ENCODE measurements at regions not wholly inside any gene's neighbourhood (a gene's known extent, or its start where the extent isn't known, plus 50 kb on each side); places are given as distances from the start of the nearest gene placed in this dataset.
"Not testable (repeated sequence)": the region's sequence is repeated elsewhere in the genome, so short reads cannot be mapped to it uniquely, and the experiment has no call there.

DNA sequence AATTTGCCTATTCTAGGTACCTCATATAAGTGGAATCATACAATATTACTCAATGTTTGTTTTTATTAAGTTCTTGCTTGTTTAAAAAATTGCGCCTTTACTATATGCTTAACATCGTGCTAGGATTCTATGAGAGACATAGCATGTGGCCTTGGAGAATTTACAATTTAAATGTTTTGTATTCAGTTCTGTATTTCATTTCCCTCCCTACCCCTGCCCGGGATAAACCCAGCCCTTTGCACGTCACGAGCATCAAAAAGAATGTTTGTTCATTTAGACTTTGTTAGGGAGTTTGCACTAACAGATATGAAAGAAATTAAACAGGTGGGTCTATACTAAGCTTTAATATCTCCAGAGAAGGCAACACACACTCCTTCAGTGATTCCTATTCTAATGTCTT, 75.7 kb downstream of the C18orf54 start:
- DNase-seq, result no peak

DNA sequence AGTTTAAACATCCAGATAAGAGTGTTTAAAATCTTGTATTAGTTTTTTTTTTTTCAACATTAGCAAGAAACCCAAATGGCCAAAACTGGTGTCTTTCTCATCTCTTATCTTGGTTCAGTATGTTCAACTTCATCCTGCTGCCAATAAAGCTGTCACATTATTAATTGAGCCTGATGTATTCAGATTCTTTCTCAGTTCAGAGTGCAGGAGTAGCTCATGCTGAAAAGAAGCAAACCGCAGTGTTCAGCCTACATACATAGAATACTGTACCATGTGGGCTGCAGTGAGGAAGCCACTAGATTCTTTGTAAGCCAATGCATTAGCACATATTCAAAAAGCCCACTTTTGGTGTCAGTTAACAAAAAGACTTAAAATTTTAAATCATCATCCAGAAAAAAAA, 76.2 kb downstream of the C18orf54 start:
- DNase-seq, result no peak

DNA sequence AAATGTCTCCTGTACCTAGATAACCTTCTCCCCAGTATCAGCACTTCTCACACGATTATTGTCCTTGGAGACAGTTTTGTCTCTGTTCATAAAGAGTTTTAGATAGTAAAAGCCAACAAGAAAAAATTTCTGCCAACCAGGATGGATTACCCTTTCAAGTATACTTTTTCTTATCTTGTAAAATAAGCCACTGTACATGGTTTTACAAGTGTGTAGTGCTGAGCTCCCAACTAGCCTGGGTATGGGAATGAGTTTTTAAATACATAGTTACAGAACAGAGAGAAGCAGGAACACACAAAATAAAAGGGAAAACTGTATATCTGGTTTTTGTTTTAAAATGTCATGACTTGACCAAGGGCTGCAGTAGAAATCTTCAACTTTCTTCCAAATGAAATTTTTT, 76.7 kb downstream of the C18orf54 start:
- no peak for DNase-seq

DNA sequence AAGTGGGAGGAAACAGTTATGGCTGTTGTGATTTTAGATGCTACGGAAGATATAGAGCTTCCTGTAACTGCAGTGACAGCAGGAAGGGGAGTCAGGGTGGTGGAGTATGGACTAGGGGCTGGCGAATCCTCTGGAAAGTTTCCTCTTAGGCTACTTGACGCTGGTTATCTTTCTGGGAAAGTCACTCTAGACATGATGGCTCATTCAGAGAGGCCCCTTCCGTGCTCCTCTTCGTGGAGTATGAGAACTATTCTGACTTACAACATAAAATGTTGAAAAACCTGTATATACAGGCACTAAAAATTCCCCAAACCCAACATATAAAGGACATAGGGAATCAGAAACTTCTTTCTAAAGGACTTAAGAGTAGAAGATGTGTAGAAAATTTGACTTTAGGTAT, 78.8 kb downstream of the C18orf54 start:
- DNase-seq, result no peak

DNA sequence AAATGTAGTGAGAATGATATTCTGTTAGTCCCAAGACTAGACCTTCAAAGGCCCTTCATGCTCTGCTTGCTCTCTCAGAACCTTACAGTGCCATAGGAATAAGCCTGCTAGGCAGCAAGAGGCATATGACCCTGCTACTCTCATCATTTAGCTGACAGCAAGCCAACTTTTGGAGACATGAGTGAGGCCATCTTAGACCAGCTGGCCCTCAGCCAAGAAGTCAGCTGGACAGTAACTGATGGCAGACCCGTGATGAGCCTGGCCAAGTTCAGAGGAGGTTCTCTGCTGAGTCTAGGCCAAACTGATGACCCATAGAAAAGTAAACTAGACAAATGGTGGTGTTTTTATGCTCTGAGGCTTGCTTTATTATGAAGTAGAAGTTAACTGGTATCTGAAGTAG, 82.6 kb downstream of the C18orf54 start:
- no peak for DNase-seq

DNA sequence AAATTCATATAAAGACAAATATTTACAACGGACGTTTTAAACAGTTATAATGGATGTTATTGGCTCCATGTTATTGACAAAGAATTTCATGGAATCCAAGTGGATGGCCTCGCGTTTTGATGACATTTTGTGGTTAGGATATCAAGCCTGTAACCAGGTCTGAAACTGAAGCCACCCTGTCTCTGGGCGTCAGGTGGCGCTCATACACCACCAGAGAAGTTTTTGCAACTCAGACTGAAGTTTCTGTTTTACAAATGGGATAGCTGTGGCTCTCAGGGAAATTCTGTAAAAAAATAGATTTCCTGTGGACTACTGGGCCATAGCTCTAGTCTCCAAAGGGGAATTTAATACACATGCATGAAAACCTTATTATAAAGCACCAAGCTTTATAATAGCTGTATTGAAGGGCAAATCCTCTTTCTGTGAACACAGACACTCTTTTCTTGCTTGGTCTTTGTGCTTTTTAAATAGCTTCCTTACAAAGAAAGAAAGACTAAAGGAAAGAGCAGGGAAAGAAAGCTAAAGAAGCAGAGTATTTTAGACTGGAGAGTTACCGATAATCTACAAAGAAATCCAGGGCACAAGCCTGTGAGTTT, 86.7 kb downstream of the C18orf54 start:
- DNase-seq, result peak; percentile 38

DNA sequence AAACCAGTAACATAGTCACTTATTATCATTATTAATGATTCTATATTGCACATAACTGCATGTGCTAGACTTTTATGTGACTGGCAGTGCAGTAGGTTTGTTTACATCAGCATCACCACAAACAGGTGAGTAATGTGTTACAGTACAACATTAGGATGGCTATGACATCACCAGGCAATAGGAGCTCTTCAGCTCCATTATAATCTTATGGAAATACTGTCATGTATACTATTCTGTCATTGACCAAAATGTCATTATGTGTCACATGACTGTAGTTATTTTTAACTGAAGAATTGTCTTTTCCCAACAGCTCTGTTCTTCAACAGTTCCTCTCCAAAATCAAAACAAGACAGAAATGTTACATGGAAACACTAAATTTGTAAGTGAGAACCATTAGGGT, 96.3 kb downstream of the C18orf54 start:
- DNase-seq, result no peak

DNA sequence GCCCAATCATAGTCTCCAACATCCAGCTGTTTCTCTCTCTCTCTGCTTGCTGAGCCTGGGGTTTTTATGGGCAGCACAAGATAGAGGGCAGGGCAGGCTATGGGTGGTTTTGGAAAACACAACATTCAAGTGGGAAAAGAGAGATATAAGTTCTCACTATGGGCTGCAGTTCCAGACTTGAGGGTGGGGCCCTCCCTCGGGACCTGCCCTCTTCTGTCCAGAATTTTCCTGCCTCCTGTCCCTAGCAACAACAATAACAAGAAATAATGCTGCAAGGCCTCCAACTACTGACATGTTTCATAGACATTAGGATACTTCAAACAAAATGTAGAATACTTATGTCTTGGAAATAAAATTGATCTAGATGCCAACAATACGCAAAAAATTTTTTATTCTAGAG, 107.8 kb downstream of the C18orf54 start:
- DNase-seq, result no peak

DNA sequence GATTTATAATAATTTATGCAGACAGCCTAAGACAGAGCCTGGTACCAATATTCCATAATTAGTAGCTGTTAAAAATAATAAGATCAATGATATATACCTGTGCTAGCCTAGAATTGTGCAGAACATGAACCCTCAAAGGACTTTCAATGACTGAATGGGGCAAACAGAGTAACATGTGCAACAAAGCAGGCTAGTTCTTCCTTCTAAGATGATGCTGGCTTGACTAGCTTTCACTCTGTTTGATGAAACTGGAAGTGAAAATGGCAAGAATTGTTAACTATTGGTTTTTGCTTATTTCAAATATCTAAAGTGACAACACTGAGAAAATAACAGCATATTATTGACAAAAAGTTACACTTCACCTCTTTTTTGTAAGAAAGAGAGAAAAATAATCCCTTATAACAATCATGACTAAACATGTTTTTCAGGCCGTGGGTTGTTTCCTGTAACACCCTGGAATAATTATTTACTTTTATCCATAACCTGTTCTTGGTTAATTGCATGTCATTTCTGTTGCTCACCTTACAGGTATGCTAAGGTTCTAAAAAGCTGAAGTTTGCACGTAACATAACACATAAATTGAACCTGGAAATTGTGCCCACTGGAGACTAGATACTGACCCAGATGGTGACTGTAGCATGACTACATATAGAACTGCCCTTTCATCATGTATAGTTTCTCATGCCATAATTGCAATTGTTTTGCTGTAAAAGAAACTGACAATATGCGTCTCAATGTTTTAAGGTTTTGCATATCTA, 108.7 kb downstream of the C18orf54 start:
- DNase-seq, result no peak

DNA sequence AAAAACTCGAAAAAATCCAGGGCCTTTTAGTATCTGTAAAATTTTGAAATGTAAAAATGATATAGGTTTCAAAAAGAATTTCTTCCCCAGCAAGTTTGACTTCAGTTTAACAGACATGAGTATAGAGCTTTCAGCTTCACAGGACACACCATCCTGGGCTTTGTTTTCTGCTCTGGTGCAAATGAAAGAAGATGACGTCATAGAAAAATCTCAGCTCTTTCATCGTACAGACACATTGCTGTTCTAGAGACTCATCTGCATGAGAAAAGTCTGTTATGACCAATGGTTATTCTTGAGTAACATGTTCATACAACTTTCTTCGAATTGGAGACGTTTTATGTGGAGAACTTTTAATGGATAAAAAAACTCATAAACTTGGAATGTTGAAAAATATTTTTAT, 111.7 kb upstream of the DYNAP start:
- no peak for DNase-seq

DNA sequence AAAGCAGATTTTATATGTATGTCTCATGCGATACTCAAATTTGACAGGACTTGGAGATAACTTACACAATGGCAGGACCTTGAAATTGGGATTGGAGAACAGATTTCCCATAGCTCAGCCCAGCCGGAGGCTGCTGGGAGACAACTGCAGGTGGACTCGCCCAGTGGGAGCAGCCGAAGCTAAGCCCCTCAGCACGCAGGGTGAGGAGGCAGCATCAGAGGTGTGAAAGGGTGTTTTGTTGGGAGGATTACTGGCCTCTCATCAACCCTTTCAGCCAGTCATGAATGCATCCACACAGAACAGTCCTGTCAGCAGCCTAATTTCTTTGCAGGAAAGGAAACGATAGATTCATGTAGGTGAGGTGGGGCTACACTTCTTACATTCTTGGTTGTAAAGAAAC, 110.4 kb upstream of the DYNAP start:
- DNase-seq, result no peak

DNA sequence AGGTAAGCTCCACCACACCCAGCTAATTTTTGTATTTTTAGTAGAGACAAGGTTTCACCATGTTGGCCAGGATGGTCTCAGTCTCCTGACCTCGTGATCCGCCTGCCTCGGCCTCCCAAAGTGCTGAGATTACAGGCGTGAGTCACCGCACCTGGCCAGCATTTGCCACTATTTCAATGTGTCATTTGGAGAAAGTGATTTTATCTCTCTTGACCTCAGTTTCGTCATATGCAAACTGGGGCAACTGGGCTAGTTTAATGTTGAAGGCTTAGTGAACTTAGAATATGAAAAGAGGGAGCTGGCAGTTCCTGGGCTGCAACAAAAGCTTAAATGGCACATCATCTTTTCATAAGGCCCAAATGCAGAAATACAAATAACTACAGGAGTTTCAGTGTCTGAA, 88.6 kb upstream of the DYNAP start:
- DNase-seq, result not testable (repeated sequence)

DNA sequence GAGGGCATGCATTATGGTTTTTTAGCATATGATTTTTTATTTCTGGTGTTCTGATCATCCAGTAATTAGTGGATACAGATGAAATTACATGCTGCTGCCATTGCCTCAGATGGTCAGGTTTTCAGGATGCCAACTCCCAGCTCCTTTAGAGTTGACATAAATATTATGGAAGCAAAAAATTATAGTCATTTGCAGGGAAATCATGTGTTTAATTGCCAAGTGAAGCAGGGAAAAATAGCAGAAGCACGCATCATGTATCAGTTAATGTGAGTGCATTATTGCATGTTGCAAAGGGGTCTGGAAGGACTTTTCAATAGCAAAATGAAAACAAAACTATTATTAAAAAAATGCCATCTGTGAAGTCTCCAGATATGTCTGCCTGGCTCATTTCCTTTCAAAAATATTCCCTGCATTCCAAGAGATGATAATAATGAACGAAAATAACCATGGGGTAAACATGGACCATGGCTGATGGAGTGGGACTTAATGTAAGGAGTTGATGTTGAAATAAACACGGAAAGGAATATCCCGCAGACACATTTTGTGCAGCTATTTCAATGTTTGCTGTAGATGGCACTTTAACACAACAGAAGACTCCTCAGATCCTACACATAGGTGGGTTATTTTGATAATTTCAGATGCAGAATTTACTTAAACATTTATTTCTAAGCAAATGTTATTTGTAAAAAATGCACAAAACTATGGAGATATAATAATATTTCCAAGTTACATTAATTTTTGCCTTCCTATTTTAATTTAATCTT, 87.7 kb upstream of the DYNAP start:
- DNase-seq, result no peak

DNA sequence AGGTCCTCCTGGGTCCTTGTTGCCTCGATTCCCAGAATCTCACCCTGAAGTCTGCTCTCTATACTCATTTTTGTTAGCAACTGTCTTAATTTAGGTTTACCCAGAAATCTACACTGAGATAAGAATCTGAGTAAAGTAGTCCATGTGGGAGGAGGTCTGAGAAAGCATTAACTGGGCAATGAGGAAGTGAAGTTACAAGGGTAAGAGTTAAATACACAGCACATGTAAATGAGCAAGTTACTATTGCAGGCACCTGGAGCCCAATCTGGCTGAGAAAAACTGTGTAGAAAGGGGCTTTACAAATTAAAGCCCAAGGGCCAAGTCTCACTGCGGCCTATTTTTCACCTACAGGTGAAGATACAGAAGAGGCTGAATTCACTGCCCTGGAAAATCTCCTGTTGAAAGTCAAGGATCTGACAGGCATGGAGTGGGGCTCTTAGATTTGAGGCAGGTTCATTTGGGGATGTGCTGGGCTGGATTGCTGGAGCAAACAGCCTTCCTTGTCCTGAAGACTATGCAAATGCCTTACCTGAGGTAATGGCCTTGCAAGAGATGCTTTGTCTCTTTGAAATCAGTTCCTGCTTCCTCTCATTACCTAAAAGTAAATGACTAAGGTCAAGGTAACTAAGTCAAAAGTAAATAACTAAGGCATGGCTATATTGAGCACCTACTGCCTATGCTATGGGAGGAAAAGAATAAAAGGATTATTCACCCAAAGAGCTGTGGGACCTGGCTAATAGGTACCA, 84.4 kb upstream of the DYNAP start:
- no peak for DNase-seq

DNA sequence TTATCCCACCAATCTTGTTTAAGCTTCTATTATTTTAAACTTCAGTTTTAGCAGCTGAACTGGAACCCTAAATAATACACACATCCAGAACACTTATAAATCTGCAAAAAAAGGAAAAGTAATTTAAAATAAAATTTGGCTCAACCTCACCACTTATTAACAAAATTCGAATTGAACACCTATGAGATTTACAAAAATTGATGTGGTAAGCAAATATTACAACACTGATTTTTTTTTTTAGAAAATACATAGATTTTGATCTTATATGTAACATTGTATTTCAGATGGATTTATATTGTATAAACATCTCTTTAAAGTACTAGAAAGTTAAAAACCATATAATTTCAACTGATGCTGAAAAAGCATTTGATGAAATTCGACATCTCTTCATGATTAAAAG, 81.3 kb upstream of the DYNAP start:
- no peak for DNase-seq

DNA sequence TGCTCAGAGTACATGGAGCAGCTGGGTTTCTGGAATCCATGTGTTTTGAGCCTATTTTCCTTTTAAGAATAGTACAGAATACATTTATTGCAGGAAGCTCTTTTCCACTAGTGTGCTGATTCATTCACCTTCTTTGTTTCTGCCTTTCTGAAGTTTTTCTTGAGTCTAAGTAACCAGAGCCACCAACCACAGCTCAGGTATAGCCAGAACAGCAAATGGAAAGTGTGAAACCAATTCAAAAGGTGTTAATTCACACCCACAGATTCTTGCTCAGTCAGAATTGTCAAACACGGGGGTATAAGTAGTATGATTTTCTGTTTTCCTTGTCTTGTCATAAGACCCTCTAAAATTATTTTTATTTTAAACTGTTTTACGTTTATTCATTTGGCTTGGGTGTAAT, 75.9 kb upstream of the DYNAP start:
- no peak for DNase-seq

DNA sequence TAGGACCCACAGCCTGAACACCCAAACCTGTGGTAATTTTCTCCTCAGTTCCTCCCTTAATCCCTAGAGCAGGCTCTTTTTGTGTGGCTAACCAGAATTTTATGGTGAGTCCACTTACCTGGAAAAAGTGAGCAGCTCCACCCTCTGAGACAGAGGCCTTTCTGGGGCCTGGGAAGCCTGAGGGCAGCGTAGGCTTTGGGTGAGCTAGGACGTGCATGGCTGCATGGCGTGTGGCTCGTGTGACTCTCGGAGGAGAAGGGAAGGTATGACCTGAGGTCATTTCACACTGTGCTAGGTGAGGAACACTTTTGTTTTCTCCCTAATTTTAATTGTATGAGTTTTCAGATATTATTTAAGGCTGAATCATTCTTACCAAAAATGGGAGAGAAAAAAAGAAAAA, 73.5 kb upstream of the DYNAP start:
- DNase-seq, result no peak

DNA sequence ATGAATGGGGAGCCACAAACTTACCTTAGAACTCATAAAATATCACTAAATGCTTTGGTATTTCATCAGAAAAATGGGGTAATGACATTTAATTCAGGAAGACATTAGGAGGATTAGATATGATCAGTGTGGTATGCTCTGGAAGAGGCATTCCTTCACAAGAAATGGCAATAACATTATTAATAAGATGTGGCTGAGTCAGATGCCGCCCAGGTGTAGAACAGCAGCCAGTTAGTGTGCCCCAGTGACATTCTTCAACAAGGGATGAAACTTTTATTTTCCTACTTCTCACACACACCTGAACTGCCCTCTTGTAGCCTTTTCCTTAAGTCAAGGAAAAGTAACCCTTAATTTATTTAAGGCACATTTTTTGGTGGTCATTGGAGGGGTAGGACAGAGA, 69.2 kb upstream of the DYNAP start:
- DNase-seq, result no peak

DNA sequence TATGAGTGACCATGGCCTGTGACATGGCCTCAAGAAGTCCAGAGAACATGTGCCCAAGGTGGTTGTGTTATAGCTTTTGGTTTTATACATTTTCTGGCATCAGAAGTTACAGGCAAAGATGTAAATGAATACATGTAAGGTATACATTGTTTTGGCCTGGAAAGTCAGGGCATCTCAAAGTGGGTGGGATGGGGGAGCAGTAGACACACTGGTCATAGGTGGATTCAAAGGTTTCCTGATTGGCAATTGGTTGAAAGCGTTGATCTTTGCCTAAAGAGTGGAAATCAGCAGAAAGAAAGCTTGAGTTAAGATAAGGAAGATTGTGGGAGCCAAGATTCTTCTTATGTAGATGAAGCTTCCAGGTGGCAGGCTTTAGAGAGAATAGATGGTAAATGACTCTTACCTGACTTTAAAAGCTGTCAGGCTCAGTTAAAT, 62.1 kb upstream of the DYNAP start:
- no peak for DNase-seq

DNA sequence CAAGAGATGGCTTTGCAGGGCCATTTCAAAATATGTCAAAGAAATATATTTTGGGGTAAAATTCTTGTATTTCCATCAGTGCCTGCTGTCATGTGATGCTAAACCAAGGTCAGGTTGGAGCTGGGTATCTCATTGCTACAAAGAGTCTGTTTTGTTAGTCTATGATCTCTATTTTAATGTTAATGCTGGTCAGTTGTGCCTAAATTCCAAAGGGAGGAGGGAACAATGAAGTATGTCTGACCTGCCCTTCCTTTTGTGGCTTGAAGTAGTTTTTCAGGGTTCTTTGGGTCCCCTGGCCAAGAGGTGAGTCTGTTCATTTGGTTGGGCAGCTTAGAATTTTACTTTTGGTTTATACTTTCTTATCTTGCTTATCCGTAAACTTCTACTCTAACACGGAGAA, 61.6 kb upstream of the DYNAP start:
- no peak for DNase-seq

DNA sequence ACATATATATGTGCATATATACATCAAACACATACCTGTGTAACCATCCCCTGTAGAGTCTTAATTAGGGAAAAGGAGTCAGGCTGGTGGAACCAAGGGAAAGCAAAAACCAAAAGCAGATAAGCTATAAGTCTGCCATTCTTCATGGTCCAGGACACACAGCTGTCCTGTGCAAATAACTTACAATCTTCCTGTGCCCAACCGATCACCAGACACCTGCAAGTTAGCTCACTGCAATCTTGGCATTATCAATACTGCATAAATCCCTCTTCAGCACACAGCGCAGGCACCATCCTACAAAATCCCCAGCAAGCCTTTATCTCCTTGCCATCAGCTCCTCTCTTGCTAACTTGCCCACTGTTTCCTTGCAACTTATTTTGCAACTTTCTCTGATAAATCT, 60.8 kb upstream of the DYNAP start:
- no peak for DNase-seq

DNA sequence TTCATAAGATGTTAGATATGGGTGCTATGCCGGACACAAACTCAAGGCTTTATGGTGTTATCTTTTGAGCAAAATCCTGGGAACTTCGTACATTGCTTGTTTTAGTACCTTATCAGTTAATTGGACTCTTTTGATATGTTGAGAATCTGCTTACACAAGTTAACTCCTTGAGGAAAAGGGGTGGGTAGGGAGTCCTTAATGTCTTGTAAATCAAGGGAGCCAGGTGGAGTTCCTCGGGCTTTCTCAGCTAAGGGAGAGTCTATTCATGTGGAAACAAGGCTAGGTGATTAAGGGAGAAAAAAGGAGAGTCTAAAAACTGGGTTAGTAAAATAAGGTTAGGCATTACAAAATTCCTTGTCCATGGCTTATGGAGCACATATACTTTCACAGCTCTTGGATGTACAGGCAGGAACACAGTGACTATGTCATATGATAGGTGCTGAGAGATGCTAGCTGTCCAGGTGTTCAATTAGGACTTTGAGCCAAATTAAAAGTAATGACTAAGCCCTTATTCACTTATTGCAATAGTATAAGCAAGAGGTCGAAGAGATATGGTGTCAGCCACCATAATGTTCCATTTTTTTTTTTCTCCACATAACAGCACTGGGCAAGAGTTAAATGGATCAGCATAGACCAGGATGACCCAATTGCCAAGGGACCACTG, 59.5 kb upstream of the DYNAP start:
- DNase-seq, result no peak

All from right kidney (tissue), 1 donor.